RWPE2 (cell line): ENCODE measurements at regions not wholly inside any gene's neighbourhood (a gene's known extent, or its start where the extent isn't known, plus 50 kb on each side); places are given as distances from the start of the nearest gene placed in this dataset.
A peak's percentile ranks its signal among the peaks of the same experiment; 100 is the strongest.

Source experiments
- ATAC-seq: fragments of 200-7000 bp; cut with Tn5 transposase; 3 replicates; pipeline ENCODE4 v1.9.1; 2021; ENCODE audit warnings: low read depth
- DNase-seq: peaks from one replicate; pipeline ENCODE4 v3.0.0-alpha.2; 2020; ENCODE audit warnings: low spot score
- H3K27ac ChIP-seq: fragments of 450-650 bp; 2 replicates; pipeline ENCODE4 v1.5.1; 2017; ENCODE audit warnings: mild to moderate bottlenecking; ENCODE audit not compliant: poor library complexity, severe bottlenecking
- H3K27me3 ChIP-seq: fragments of 250-450 bp; sonication (Bioruptor Pico); 2 replicates; pipeline ENCODE4 v1.5.1; 2021; ENCODE audit warnings: mild to moderate bottlenecking, moderate library complexity; ENCODE audit not compliant: insufficient read depth, poor library complexity, severe bottlenecking
- H3K36me3 ChIP-seq: fragments of 250-450 bp; sonication (Bioruptor Pico); 2 replicates; pipeline ENCODE4 v1.5.1; 2020; ENCODE audit warnings: low read depth, mild to moderate bottlenecking, moderate library complexity
- H3K4me1 ChIP-seq: fragments of 250-450 bp; sonication (Bioruptor Pico); 2 replicates; pipeline ENCODE4 v1.5.1; 2021; ENCODE audit warnings: mild to moderate bottlenecking, moderate library complexity; ENCODE audit not compliant: insufficient read depth, poor library complexity, severe bottlenecking
- H3K4me3 ChIP-seq: fragments of 250-450 bp; sonication (Bioruptor Pico); 2 replicates; pipeline ENCODE4 v1.5.1; 2021; ENCODE audit warnings: mild to moderate bottlenecking, moderate library complexity; ENCODE audit not compliant: severe bottlenecking
- H3K9me3 ChIP-seq: fragments of 250-450 bp; sonication (Bioruptor Pico); 2 replicates; pipeline ENCODE4 v1.5.1; 2021; ENCODE audit warnings: mild to moderate bottlenecking, moderate library complexity; ENCODE audit not compliant: severe bottlenecking
- CTCF ChIP-seq: fragments of 450-650 bp; IDR thresholded peaks from one replicate; pipeline ENCODE4 v1.5.1; 2017; ENCODE audit warnings: mild to moderate bottlenecking, moderate library complexity; ENCODE audit not compliant: poor library complexity, severe bottlenecking

DNA sequence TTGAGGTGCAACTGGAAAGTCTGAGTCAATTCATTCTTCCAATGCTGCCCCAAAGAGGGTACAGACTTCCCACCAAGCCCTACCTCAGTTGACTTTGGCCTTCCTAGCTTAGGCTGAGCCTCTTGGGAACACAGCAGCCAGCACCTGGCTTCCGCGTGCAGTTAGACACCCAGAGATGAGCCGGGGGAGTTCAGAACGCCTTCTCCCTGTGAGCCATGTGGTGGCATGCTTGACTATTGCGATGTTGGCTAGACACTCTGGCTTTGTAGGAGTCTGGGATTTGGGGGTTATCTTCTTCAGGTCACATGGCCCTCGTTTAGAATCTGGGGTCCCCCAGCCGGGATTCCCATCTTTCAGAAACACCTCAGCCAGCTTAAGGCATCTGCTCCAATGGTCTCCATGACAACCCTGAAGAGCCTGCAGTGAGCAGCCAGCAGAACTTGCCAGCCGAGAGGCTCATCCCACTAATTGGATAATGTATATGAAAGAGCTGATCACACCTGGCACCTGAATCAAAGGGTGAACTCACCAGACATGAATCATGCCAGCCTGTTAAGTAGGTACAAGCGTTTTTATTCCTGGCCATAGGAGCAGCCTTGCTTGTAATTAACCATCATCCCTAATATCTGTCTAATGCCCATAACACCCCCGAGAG, 167.5 kb downstream of the SYK start:
- no peaks in the 10 kb centered on the region for H3K27me3 ChIP-seq
- H3K4me3 ChIP-seq = no peak overlapping the region
- TF ChIP-seq CTCF = no peak
- no peaks in the 10 kb centered on the region for H3K36me3 ChIP-seq
- 0 out of 3 replicates have a peak, but pooled peaks have one; percentile 13 for ATAC-seq
- H3K9me3 ChIP-seq = no peaks in the 10 kb centered on the region
- peak overlapping the region; percentile 73 for H3K27ac ChIP-seq
- peaks cover 43% of the 10 kb centered on the region for H3K4me1 ChIP-seq
- no peak for DNase-seq

- ATAC-seq (peak; percentile 96), DNase-seq (peak; percentile 97)
- no peaks in the 10 kb centered on the region for H3K27me3 ChIP-seq
- no peaks in the 10 kb centered on the region for H3K9me3 ChIP-seq
- TF ChIP-seq CTCF = no peak
- peak overlapping the region; percentile 73 for H3K27ac ChIP-seq
- no peaks in the 10 kb centered on the region for H3K36me3 ChIP-seq
- H3K4me1 ChIP-seq = peaks cover 44% of the 10 kb centered on the region
- no peak overlapping the region for H3K4me3 ChIP-seq
Measured at GRCh38 chr9:90970608-90971007, 169.0 kb downstream of the SYK start.

- no peak overlapping the region for H3K27ac ChIP-seq
- H3K36me3 ChIP-seq = no peaks in the 10 kb centered on the region
- no peaks in the 10 kb centered on the region for H3K9me3 ChIP-seq
- no peaks in the 10 kb centered on the region for H3K27me3 ChIP-seq
- peaks cover 30% of the 10 kb centered on the region for H3K4me1 ChIP-seq
- DNase-seq (no peak), ATAC-seq (no peak)
- TF ChIP-seq CTCF = no peak
- H3K4me3 ChIP-seq = no peak overlapping the region
Measured at GRCh38 chr9:90972057-90972456, 170.4 kb downstream of the SYK start.

GRCh38 chr9:90974016-90974415, 172.4 kb downstream of the SYK start:
- H3K27ac ChIP-seq = no peak overlapping the region
- H3K9me3 ChIP-seq = no peaks in the 10 kb centered on the region
- H3K27me3 ChIP-seq = no peaks in the 10 kb centered on the region
- DNase-seq (no peak), ATAC-seq (no peak)
- H3K4me1 ChIP-seq = peaks cover 30% of the 10 kb centered on the region
- TF ChIP-seq CTCF = no peak
- H3K36me3 ChIP-seq = no peaks in the 10 kb centered on the region
- H3K4me3 ChIP-seq = no peak overlapping the region

GRCh38 chr9:90974643-90975245, 173.1 kb downstream of the SYK start:
- no peak for TF ChIP-seq CTCF
- ATAC-seq (no peak), DNase-seq (no peak)
- Histone ChIP-seq H3K36me3 (no peaks in the 10 kb centered on the region), H3K27me3 (no peaks in the 10 kb centered on the region), H3K4me1 (peaks cover 30% of the 10 kb centered on the region), H3K4me3 (no peak overlapping the region), H3K9me3 (no peaks in the 10 kb centered on the region), H3K27ac (no peak overlapping the region)
